ENCODE measurements at regions not wholly inside any gene's neighbourhood (a gene's known extent, or its start where the extent isn't known, plus 50 kb on each side); places are given as distances from the start of the nearest gene placed in this dataset.
"Not testable (repeated sequence)": the region's sequence is repeated elsewhere in the genome, so short reads cannot be mapped to it uniquely, and the experiment has no call there.

DNA sequence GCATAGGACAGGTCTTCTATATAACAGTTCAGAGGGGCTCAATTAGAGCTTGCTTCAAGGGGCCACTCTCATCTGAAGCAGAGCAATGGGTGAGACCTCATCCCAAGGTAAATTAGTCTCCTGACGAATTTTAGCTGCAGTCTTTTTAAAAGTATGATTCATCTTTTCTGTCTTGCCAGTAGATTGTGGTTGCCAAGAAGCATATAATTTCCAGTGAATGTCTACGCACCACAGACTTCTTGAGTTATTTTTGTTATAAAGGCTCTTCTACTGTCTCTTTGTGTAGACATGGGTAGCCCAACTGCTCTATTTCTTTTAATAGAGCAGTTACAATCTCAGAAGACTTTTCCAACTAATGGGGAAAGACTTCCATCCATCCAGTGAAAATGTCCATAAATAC, 108.9 kb upstream of the FMN2 start:
- TF ChIP-seq, protein P1, sequence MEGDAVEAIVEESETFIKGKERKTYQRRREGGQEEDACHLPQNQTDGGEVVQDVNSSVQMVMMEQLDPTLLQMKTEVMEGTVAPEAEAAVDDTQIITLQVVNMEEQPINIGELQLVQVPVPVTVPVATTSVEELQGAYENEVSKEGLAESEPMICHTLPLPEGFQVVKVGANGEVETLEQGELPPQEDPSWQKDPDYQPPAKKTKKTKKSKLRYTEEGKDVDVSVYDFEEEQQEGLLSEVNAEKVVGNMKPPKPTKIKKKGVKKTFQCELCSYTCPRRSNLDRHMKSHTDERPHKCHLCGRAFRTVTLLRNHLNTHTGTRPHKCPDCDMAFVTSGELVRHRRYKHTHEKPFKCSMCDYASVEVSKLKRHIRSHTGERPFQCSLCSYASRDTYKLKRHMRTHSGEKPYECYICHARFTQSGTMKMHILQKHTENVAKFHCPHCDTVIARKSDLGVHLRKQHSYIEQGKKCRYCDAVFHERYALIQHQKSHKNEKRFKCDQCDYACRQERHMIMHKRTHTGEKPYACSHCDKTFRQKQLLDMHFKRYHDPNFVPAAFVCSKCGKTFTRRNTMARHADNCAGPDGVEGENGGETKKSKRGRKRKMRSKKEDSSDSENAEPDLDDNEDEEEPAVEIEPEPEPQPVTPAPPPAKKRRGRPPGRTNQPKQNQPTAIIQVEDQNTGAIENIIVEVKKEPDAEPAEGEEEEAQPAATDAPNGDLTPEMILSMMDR (IDR thresholded peaks at IDR 0.05; ENCODE audit: control extremely low read depth, extremely low read depth, low read depth, missing control alignments): no peak
- POLR2A ChIA-PET: no interaction called here
- CTCF ChIA-PET: no interaction called here
- DNase-seq (ENCODE audit: extremely low spot score): no peak

DNA sequence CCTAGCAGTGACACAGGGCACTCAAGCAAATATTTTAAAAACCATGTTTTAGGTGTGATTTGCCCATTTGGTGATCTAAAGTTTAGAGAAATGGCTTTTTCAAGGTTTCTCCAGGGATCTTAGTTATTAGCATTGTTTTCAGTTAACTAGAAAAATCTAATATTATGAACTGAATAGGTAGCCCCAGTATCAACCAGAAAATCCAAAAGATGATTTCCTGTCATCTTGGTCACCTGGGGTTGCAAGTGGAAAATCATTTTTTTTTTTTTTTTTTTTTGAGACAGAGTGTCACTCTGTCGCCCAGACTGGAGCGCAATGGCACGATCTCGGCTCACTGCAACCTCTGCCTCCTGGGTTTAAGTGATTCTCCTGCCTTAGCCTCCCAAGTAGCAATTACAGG, 106.6 kb upstream of the FMN2 start:
- CTCF ChIA-PET: no interaction called here
- POLR2A ChIA-PET: no interaction called here
- DNase-seq (ENCODE audit: extremely low spot score): no peak
- TF ChIP-seq, protein P1 (IDR thresholded peaks at IDR 0.05; ENCODE audit: control extremely low read depth, extremely low read depth, low read depth, missing control alignments): no peak

DNA sequence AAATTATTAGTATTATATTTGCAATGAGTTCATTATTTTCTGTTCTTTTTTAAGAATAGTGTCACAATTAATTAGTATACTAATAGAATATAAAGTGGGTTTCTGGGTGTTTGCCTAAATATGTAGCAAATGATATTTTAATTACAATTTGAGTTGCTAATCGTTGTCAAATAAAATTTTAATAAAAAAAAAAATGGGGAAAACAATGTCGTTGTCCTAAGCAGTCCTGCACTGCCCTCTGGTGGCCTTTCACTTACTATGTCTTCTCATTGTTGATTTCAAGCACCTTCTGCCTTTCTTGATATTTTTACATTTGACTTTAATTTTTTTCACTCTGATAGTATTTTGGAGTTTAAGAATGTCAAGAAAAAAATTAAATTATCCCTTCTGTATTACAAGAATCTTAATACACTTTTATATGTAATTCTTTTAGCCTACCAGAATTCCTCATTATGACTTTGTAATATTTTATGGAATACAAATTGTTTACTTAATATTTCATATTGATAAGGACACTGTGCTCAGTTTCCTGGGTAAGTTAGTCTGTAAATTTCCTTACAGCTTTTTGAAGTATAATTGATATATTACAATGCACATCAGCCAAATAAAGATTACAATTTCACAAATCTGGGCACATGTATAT, 104.5 kb upstream of the FMN2 start:
- DNase-seq (ENCODE audit: extremely low spot score): no peak
- CTCF ChIA-PET: interaction anchor here (0.7 to 1.5 kb wide), 7 partner anchors 10 to 36 kb away, joined by 3 to 4 read pairs (median 4); no protein-coding TSS in a partner anchor
- TF ChIP-seq, protein P1 (IDR thresholded peaks at IDR 0.05; ENCODE audit: control extremely low read depth, extremely low read depth, low read depth, missing control alignments): peak; percentile 44
- POLR2A ChIA-PET: no interaction called here

DNA sequence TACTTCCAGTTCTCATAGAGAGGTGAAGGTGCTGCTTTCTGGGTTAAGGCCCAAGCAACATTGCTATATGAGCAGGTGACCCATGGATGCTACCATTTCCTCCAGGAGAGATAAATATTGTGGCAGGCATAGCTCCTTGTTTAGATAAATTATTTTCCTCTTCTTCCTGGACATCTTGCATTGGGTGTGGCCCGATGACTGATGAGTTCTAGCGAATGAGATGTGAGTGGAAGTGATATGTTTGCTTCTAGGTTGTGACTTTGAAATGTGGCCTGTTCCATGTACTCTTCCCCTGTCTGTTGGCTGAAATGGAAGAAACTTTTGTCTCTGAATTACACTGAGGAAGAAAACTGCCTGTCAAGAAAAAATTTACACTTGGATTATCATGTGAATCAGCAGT, 101.7 kb upstream of the FMN2 start:
- DNase-seq (ENCODE audit: extremely low spot score): no peak
- ChIA-PET CTCF (interaction anchor here (1.2 kb wide), 1 partner anchor 40 kb away, joined by 3 read pairs; no protein-coding TSS in a partner anchor), POLR2A (no interaction called here)
- TF ChIP-seq, protein P1 (IDR thresholded peaks at IDR 0.05; ENCODE audit: control extremely low read depth, extremely low read depth, low read depth, missing control alignments): no peak

DNA sequence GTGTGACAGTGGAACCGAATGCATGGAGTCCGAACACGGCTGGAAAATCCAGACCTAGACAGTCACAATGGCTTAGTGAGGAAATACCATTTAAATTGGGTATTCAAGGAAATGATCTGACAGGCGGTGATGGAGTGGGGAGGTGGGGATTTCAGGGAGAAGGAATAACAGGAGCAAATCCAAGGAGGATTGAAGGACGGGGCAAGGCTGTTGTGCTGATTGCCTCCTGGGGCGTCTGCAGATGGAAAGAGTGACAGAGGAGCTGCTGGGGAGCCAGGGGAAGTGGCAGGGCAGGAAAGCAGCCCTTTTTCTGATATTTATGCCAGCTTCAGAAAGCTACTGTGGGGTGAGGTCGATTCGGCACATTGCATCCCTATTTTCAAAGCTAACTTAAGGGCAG, 99.1 kb upstream of the FMN2 start:
- POLR2A ChIA-PET; DNase-seq (ENCODE audit: extremely low spot score): not testable (repeated sequence)
- CTCF ChIA-PET: interaction anchor here (0.8 kb wide), 1 partner anchor 41 kb away, joined by 4 read pairs; no protein-coding TSS in a partner anchor

DNA sequence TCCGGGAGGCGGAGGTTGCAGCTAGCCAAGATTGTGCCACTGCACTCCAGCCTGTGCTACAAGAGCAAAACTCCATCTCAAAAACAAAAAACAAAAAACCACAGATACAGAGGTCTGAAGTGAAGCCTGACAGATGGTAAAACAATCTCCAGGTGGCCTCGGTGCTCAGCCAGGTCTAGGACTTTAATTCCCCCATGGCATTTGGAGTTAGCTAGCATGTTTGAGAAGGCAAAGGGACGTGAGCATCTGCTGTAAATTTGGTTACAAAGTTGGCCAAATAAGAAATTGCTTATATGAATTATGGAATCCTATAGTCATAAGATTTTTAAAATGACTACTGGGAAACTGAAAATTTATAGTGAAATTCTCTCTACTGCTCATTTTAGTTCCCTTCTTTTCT, 98.3 kb upstream of the FMN2 start:
- CTCF ChIA-PET: interaction anchor here (0.8 kb wide), 1 partner anchor 41 kb away, joined by 4 read pairs; no protein-coding TSS in a partner anchor

DNA sequence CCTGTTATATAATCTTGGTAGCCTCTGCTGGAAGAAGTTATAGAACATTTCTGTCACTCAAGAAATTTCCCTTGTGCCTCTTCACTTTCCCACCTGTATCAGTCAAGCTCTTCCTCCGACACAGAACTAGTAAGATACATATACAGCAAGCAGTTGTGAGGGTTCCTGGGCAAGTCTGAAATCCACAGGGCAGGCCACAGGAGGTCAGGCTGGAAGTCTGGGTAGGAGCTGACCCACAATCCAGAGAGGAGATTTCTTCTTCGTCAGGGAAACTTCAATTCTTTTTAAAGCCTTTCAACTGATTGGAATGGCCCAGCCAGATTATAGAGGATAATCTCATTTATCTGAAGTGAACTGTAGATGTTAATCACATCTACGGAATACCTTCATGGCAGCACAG, 96.4 kb upstream of the FMN2 start:
- ChIA-PET CTCF (interaction anchor here (1.0 kb wide), 1 partner anchor 8 kb away, joined by 4 read pairs; no protein-coding TSS in a partner anchor), POLR2A (no interaction called here)
- DNase-seq (ENCODE audit: extremely low spot score): no peak
- TF ChIP-seq, protein P1 (IDR thresholded peaks at IDR 0.05; ENCODE audit: control extremely low read depth, extremely low read depth, low read depth, missing control alignments): no peak

More for the DNA sequence above, 98.3 kb upstream of the FMN2 start:
- TF ChIP-seq, protein P1 (IDR thresholded peaks at IDR 0.05; ENCODE audit: control extremely low read depth, extremely low read depth, low read depth, missing control alignments): no peak
- no peak for DNase-seq (ENCODE audit: extremely low spot score)
- POLR2A ChIA-PET: no interaction called here

Data from GM10248 (cell line).